ENCODE measurements at regions not wholly inside any gene's neighbourhood (a gene's known extent, or its start where the extent isn't known, plus 50 kb on each side); places are given as distances from the start of the nearest gene placed in this dataset.

DNA sequence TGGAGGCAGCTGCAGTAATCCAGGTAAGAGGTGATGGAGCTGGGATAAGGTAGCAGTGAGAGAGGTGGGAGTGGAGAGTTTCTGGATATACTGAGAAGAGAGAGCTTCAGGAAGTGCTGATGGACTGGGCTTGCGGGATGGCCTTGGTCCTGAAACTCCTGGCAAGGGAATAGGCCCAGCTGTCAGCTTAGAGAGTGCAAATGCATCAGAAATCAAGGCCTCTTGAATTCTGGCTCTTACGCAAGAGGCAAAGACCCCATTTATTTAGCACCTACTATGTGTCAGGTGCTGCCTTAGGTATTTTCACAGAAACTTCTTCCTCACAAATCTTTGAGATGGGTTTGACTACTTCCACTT is 227.2 kb upstream of the MAP3K1 start:
- DNase-seq = peak in 1 of 3 donors; percentile 68

DNA sequence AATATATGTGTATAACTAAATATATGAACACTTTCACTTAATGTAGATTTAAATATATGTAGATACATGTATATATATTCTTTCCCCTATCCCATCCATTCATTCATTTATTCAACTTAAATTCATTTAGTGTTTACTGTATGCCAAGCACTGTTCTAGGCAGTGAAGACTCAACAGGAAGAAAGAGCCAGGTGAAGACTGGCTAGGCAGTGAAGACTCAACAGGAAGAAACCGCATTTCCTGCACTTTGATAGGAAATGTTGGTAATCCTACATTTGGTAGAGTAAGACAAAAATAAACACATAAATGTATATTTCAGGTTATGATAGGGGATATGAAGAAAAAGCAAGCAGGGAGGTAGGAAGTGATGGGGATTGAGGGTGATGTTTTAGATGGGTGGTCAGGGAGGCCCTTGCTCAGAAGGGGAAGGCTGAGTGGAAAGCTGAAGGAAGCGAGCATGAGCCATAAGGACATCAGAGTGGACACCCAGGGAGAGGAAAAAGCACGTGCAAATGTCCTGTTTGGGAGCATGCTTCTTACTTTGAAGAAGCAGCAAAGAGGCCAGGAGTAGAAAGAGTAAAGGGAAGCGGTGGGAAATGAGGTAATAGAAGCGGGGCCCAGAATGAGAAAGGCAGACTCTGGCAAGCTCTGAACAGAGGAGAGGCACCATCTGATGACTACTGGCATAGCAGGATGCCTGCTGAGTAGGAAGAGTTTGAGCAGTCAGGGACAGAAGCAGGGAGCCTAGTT is 227.8 kb upstream of the MAP3K1 start:
- no peak for DNase-seq

DNA sequence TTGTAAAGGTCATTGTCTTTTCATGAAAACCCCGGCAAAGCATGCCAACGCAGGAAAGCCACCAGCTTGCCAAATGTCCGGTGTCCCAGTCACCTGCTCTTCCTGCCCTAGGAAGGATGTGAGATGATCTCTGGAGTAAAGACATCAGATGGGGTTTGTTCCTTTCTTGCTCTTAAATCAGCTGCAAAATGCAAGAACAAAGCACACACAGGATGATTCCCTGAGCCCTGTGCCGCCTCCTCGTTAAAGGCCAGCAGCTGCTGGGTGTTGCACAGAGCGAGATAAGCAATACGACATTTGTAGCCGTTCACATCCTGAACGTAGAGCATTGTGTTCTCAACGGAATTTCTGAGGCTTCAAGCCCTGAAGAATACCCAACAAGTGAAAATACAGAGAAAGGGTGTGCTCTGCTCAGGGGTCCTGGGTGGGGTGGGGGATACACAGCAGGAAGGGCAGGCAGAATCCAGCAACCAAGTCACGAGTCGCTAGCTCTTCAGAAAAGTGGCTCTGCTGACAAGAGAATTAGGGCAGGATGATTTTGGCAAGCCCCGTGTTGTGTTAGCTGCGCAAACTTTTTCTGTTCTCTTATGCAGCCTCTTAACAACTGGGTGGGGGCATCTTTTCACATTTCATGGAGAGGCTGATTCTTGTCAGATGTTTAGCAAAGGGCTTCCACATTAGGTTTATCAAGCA is 229.2 kb upstream of the MAP3K1 start:
- DNase-seq = peak; percentile 37 to 91 (median 79)

DNA sequence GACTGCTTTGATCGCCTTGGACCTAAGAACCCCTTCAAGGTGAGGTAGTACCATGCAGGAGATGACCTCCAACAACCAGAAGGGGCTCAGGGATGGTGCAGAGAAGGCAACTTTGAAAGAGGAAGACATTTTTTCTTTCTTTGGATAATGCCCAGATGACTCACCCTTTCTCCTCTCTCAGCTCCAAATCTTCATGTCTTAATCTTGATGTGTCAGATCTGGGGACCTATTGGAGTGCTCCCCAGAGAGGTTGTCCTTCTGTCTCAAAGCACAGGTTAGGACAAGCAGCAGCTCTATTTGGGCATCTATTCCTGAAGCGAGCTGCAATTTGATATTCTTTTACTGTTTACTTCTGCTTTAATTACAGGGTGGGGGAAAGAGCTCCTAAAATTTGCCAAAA is 229.9 kb upstream of the MAP3K1 start:
- DNase-seq = peak in 1 of 3 donors; percentile 59

DNA sequence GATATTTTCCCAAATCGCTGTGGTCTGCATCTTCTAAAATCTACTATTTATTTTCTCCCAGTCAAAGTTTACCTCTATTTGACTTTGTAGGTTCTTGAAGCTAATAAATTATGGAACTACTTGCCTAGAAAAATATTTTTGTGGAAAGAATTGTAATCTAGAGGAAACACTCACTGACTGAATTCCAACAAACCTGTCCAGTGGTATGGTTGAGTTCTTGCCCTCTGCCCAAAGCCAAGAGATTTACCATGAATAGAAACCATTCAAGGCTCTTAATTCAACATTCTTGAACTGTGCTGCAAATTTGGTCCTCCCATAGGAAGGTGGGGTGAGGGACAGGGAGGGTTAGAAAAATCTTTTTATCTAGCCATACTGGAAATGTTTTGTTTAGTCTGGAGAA is 233.9 kb upstream of the MAP3K1 start:
- no peak for DNase-seq

DNA sequence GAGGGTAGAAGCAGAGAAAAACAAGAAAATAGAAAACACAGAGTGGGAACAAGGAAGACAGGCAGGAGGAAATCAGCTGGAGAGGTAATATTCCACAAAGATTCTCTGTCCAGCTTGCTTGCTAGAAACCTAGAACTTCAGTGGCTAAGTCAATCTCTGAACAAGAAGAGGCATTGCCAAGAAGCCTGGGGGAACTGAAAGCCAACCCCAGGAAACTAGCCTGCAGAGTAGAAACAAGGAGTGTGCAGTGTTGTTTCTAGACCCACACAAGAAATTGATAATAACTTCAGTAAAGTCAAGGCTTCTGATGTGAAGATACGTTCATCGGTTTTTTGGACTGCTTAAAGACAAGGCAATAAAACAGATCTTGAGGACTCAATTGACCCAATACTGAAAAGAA is 234.5 kb upstream of the MAP3K1 start:
- no peak for DNase-seq

DNA sequence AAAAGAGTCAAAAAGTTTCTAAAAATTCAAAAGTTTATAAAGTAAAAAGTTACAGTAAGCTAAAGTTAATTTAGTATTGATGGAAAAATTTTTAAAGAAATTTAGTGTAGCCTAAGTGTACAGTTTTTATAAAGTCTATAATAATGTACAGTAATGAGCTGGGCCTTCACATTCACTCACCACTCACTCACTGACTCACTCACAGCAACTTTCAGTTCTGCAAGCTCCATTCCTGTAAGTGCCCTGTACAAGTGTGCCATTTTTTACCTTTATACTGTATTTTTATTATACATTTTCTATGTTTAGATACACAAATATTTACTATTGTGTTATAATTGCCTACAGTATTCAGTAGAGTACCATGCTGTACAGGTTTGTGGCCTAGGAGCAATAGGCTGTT is 239.5 kb upstream of the MAP3K1 start:
- no peak for DNase-seq

DNA sequence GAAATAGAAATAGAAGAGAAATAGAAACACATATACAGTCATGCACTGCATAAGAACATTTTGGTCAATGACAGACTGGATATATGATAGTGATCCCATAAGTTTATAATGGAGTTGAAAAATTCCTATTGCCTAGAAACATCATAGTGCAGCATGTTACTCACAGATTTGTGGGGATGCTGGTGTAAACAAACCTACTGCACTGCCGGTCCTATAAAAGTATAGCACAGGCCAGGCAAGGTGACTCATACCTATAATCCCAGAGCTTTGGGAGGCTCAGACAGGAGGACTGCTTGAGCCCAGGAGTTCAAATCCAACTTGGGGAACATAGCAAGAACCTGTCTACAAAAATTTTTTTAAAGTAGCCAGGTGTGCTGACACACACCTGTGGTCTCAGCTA is 240.6 kb upstream of the MAP3K1 start:
- DNase-seq = no peak

DNA sequence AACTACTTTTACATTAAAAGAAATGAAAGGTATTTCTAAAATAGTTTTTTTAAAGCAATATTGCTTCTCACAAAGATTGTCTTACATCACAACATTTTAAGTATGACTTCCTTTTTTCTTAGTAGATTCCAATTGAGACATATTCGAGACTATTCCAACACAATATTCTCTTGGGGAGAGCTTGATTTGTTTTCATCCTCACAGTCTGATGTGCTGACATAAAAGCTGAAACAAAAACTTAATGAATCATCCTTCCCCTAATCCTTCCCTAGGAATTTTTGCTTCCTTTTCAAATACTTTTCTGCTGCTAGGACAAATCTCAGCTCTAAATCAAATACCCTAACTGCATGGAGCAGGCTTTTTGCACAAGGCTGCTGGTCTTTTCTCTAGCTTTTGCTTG is 245.8 kb upstream of the MAP3K1 start:
- peak in 2 of 3 donors; percentile 60 to 64 for DNase-seq

DNA sequence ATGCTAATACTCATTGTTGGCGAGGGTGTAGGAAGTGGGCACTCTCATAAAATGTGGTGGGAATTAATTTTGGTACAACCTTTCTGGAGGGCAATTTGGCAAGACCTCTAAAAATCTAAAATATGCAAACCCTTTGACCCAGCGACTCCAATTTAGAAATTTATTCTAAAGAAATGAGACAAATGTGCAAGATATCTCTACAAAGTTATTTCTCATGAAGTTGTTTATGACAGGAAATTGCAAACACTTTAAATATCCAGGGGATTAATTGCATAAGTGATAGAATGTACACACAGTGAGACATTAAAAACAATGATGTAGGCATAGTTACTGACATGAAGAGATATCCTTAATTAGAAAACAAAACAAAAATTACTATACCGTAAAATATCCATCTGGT is 246.3 kb upstream of the MAP3K1 start:
- no peak for DNase-seq

DNA sequence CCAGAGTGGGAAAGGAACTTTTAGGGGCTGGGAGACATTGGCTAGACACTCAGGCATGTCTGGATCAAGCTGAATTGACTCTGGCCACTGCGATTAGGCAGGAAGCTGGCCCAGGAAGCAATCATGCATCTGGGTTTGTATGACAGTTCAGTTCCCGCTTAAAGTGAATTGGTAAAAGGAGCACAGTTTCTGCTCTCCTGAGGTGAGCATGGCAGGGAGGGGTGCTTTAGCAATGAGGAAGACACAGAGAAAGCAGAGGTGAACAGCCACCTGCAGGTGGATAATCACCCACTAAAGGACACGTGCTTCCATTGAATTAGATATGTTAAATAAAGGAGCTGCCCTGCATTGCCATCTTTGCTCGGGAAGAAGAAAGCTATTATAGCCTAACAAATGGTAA is 248.1 kb upstream of the MAP3K1 start:
- DNase-seq = no peak

DNA sequence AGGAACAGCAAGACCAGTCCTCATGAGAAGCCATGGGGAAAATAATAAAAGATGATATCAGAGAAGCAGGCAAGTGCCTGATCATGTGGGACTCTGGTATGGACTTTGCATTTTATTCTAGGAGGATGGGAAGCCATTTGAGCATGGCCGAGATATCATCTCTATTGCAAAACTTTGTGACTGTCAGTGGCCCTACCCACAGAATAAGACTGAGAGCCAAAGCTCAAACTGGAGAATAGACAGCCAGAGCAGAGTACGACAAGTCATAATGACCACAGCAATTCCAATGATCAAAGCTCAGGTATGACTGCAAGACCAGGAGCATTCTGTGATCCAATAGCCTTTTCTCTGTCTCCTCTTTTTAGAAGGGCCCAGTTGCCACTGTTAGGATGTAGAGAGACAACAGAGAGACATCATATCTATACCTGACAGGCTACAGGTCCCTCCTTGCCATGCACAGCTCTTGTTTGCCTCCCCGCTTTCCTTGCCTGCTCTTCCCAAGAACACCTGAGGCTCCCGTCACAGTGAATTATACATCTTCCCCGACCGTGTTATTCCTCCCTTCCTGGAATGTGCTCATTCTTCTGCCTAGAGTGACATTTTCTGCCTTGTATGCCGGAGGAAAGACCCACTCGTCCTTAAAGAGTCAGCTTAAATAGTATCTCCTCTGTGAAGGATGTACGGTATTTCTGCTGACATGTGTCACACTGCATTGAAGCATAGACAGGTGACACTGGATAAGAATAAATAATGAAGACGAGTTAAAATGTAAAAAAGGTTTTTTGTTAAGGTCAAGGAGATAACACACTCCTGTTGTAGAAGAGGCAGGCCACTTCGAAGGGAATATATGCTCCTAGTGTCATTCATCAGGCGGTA is 248.7 kb upstream of the MAP3K1 start:
- no peak for DNase-seq

DNA sequence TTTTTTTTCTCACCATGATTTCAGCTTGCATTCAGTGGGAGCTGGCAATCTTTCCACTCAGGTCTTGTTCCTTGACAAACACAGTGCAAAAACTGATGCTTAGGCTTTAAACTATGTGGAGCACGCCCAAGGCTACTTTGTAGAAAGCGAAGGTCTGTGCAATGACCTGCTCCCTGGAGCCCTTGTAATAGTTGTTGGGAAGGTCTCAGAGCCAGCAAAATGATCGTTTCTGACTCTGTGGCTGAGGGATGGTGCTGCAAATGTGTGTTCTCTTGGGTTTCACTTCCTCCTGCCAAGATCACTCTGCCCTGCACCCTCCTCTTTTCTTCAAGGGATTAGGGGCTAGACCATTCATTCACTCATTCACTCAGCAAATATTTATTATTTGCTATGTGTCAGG is 249.7 kb upstream of the MAP3K1 start:
- peak in 1 of 3 donors; percentile 40 for DNase-seq

DNA sequence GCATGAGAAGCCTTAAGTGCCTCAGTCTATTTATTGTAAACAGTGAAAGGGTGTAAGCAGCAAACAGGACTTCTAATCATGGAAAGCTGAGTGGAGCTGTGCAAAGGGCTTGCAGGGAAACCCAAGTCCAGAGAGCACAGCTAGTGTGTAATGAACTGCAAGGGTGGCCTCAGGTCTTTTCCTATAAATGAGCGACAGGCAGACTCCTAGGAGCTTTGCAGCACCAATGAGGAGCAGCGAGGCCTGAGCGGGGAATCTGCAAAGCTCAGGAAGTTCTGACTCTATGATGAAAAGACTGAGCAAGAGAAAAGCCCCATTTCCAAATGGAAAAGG is 250.1 kb upstream of the MAP3K1 start:
- DNase-seq = no peak

DNA sequence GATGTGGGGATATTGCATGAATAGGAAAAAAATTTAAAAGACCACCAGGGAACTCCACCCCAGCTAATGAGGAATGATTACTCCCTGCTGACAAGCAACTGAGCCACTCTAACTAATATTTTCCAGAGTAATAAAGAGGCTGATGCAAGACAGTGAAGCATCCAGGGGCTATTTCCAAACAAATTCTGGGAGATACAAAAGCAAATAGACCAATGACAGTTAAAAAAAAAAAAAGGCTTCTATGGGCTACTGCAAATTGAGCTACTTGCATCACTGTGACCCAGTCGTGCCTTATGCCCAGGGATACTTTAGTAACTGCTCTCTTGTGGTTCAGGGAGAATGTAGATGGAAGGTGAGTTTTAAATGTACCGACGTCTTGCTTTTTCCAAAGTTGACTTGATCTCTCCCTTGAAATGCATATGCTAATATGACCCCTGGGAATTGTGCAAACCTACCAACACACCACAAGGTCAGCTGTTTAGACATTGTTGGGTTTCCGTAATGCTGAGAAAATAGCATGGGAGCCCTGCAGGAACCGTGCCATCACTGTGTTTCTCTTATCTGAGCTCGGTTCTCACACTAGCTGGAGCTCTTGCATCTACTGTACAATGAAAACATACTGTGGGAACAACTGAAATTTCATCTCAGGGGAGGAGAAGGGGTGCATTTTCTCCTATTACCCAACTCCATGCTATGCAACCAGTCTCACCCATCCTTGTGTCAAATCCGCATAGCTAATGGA is 250.6 kb upstream of the MAP3K1 start:
- DNase-seq = peak in 2 of 3 donors; percentile 42 to 60

DNA sequence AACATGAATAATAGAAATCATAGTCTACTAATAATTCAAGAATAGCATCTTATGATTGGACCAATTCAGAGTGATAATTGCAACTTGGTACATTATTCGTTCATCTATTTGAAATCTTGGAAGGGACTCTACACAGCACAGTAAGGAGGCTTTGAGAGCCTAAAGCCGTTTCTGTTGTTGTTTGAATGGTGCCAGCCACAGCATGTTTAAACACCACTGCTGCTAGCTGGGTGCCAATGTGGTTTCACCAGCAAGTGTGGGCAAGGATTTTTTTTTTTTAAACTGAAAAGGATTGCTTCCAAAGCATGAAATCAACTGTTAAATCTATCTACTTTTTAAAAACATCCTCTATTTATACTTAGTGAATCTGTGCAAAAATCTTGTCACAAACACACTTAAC is 253.9 kb upstream of the MAP3K1 start:
- DNase-seq = no peak

DNA sequence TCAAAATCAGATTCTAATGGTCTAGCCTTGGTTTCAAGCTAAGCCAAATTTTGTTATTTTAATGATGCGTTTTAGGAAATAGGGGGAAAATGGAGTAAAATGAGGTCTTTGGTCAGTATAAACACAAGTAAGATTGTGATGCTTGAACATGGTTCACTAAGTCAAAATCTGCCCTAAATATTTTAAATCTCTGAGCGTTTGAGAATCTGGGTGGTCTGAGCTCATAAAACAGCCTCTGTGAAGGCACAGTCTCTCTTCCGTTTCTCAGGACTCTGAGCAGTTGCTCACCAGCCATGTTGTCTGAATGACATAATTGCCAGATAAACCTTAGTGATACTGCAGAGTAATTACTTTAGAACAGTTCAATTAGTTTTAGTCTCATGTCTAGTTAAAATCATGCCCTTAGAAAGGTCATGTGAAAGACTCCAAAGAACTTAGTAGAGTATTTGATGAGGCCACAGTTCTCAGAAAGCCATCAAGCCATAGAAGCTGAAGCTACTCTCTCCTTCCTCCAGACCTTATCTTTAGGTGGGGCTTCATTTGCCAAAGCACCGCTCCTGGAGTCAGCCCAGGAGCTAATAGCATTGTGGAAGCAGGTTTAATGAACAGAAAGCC is 257.1 kb upstream of the MAP3K1 start:
- no peak for DNase-seq

DNA sequence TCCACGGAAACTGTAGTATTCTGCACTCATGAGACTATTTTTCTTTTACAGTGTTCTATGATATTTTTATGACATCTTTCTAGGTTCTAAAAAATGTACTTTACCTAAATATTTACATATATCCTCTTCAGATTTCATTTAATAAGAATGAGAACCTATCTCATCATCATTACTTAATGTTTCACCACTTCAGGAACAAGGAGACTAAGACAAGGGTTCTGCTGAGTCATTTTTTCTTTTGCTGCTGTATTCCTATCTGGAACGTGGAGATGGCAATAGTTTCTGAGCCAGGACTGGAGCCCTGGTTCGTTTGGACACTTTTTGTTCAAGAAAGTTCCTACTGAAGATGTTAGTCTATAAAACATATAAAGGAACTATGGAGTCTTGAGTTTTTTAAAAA is 258.2 kb upstream of the MAP3K1 start:
- DNase-seq = no peak

DNA sequence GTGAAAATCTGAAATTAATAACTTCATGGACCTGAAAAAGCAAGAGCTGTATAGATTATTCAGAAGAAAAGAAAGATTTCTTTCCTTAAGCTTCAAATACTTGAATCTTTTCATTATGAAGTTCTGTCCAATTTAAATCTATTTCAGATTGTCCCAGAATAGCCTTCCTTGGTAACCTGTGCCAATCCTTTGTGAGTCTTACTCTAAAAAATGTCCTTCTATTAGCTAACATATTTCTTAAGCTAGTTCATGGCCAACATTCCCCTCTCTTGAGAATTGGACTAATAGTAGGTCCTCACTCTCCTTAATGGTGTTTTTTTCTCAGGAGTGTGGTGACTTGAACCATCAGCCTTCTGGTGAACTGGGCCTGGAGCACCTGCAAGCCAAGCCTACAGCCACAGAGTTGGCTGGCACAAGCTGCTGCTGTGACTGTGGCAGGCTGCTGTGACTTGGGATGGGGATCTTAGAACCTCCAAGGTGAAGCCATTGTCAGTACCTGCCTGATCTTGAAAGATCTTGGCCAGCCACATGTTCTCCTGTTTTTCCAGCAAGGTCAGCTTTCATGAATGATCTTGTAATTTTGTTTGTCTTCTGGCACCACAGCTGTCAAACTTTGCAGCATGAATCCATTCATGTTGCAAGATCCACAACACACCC is 262.6 kb upstream of the MAP3K1 start:
- DNase-seq = no peak

DNA sequence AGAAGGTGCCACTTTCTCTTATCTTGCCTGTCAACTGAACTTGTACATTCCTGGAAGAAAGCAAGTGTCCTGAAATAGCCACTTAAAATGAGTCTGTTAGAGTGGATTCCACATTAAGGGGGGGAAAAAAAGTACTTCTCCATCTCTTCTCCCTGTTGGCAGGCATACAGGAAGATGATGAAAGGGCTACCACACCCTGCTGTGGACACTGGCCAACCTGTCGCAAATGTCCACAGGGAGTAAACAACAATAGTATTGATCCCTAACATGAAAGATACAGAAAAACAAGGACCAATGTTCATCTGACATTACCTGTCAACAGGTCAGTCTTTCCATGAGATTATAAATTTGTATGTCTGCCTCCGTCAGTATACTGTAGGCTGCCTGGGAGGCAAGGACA is 265.1 kb upstream of the MAP3K1 start:
- DNase-seq = no peak

All from muscle of back (tissue), 3 donors.